Fibroblast of lung (primary cell): ENCODE measurements at regions not wholly inside any gene's neighbourhood (a gene's known extent, or its start where the extent isn't known, plus 50 kb on each side); places are given as distances from the start of the nearest gene placed in this dataset.

Experiments
- CTCF ChIP-seq, 2 donors: IDR thresholded peaks in 1 of 2; conservative IDR thresholded peaks in 1 of 2; 1 replicate in 1 of 2; 2 replicates in 1 of 2; pipeline ENCODE4 v1.5.1; 2011 to 2012; ENCODE audit warnings: low read length in 2 of 2, control low read depth in 1 of 2, inconsistent platforms in 1 of 2, low read depth in 1 of 2, mild to moderate bottlenecking in 1 of 2
- EZH2 ChIP-seq: IDR thresholded peaks from 2 replicates; pipeline ENCODE4 v1.5.1; 2012; ENCODE audit warnings: low read length, control low read depth, mild to moderate bottlenecking; ENCODE audit errors: missing control alignments

GRCh38 chr20:6959900-6960312, 192.4 kb downstream of the BMP2 start:
- TF ChIP-seq CTCF (conservative IDR thresholded peaks at IDR 0.05 in 1 of 2, IDR thresholded peaks at IDR 0.05 in 1 of 2; ENCODE audit: low read depth in 1 of 2, low read length in 2 of 2) (no peak), EZH2 (no peak)
